GM13976 (cell line): ENCODE measurements at regions not wholly inside any gene's neighbourhood (a gene's known extent, or its start where the extent isn't known, plus 50 kb on each side); places are given as distances from the start of the nearest gene placed in this dataset.

Experiments
- DNase-seq: peaks from one replicate; pipeline ENCODE4 v3.0.0; 2012; ENCODE audit warnings: low spot score
- CTCF ChIP-seq: IDR thresholded peaks from 2 replicates; pipeline ENCODE4 v1.5.1; 2012; ENCODE audit warnings: borderline replicate concordance, mild to moderate bottlenecking; ENCODE audit not compliant: insufficient read depth; ENCODE audit errors: extremely low read depth, missing control alignments, control extremely low read depth
- in situ Hi-C: fragments of 300-500 bp; cut with MboI; formaldehyde crosslinking; loops from one replicate; pipeline ENCODE4 v1.12.0; 2022; ENCODE audit warnings: low sequenced_read_pairs, mixed read lengths, inconsistent platforms; ENCODE audit not compliant: unreplicated experiment

- no peak for TF ChIP-seq CTCF
- DNase-seq, result no peak
- in situ Hi-C loops, result no loop called here
These were observed 926.6 kb upstream of the MBL2 start for GRCh38 chr10:53699231-53699630.

GRCh38 chr10:53697038-53697437 is 924.5 kb upstream of the MBL2 start:
- no peak for DNase-seq
- no peak for TF ChIP-seq CTCF
- in situ Hi-C loops, result no loop called here

DNA sequence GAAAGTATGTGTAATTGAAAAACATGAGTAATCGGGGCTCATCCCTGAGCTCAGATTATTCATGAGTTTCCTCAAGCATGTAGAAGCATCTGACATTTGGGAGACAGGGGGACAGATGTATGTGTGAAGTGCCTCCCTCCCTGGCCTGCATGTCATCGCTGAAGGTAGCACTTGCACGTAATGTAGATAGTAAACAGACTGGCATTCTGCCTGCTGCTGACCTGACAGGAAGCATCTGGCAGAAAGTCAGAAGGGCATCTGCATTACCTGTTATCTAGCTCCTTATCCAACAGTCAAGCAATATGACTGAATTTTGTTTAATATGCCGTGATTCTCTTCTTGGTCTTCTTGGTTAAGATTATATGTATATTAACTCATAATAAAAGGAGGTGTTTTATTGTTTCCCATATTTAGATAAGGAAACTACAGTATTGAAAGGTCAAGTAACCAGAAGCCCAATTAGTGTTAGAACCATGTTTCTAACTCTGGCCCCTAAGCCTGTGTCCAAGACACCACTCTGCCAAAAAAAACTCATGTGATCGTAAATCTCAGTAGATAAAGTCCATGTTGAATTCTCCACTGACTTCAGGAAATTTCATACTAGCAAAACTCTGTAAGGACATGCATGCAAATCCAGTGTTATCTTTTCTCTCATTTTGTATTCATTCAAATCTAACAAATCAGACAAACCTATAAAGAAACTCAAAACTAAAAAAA is 918.1 kb upstream of the MBL2 start:
- no peak for TF ChIP-seq CTCF
- no peak for DNase-seq
- in situ Hi-C loops, result no loop called here

DNA sequence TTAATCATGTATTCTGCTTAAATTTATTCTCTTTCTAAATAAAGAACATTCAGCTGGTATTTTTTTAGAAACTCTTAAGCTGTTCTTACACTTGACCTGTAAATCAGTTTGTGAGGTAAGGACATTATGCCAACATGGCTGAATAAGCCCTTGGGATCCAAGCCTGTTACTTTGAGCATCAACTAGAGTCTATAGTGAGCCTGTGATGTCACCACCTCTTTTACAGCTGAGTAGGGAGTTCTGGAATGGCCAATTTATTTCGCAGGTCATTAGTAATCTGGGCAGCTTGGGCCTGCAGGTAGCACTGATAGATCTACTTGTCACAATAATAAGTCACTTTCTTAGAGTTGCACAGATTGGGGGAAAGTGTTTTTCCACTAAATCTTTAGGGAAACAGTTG is 915.2 kb upstream of the MBL2 start:
- TF ChIP-seq CTCF, result no peak
- in situ Hi-C loops, result no loop called here
- no peak for DNase-seq

DNA sequence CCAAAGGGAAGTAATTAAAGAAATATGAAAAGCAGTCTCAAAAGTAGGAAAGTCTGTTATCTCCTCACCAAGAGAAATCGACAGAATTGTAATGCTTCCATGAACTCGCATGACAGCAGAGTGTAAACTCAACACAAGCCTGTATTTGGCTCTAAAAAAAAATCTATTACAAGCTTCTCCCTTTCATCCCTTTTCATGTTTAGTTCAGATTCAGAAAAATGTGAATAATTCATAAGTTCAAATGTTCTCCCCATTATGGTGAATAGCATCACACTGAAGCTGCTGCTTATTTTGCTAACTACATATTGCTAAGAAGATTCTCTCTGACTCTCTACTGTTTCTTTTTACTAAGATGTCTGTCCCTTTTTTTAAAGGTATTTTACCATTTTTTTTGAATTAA is 910.3 kb upstream of the MBL2 start:
- no peak for TF ChIP-seq CTCF
- in situ Hi-C loops, result no loop called here
- DNase-seq, result no peak

GRCh38 chr10:53682458-53682857 is 909.9 kb upstream of the MBL2 start:
- TF ChIP-seq CTCF, result no peak

DNA sequence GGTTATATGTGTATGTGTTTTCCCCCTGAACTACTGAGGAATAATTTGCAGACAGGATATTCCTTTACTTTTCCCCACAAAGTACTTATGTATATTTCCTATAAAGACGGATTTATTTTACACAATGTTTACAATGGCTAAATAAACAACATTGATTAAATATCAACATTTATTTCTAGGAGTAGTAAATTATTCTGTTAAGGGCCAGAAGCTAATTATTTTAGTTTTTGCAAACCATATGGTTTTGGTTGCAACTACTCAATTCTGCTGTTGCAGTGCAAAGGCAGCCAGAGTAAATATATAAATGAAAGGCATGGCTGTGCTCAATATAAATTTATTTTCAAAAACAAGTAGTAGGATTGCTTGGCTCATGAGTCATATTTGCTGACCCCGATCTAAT is 907.1 kb upstream of the MBL2 start:
- TF ChIP-seq CTCF, result no peak
- no peak for DNase-seq
- in situ Hi-C loops, result no loop called here

More at GRCh38 chr10:53682458-53682857, 909.9 kb upstream of the MBL2 start:
- in situ Hi-C loops, result no loop called here
- no peak for DNase-seq
